ENCODE measurements at regions not wholly inside any gene's neighbourhood (a gene's known extent, or its start where the extent isn't known, plus 50 kb on each side); places are given as distances from the start of the nearest gene placed in this dataset.

DNA sequence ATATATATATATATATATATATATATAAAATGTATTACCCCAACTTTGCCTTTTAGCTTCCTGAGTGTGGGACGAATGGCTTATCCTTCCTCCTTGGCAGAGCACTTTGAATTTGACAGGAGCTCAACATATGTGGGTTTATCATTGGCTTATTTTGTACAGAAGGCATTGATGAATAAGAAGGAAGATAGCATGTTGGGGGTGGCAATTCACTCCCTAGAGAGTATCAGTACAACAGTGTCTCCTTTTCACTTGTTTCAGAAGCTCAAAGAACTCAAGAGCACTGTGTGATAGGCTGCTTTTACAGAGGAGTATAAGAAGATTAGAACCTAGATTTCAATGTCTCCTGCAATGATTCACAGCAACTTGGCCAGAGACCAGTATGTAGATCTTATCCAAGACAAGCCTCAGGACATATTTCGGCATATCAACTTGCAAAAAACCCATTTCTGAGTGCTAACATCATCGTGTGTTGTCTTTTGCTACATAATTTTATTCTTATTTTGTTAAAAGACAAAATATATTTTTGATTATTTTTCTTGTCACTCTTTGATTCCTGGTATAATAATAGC is 345.8 kb downstream of the SOCS6 start:
- FAIRE-seq (no peak), DNase-seq (ENCODE audit: low read depth) (no peak)
- H3K27me3 ChIP-seq (ENCODE audit: control insufficient read depth, insufficient read depth, low read length), result no peaks in the 10 kb centered on the region
- no peak overlapping the region for H3K4me3 ChIP-seq (ENCODE audit: low read depth, low read length)
- no peak for TF ChIP-seq CTCF (IDR thresholded peaks at IDR 0.05; ENCODE audit: insufficient read depth, low read length, severe bottlenecking)
- no peaks in the 10 kb centered on the region for H3K36me3 ChIP-seq (ENCODE audit: control insufficient read depth, insufficient read depth, low read length)

- H3K4me3 ChIP-seq (ENCODE audit: low read depth, low read length), result no peak overlapping the region
- no peaks in the 10 kb centered on the region for H3K27me3 ChIP-seq (ENCODE audit: control insufficient read depth, insufficient read depth, low read length)
- TF ChIP-seq CTCF (IDR thresholded peaks at IDR 0.05; ENCODE audit: insufficient read depth, low read length, severe bottlenecking), result no peak
- DNase-seq (ENCODE audit: low read depth) (no peak), FAIRE-seq (no peak)
- H3K36me3 ChIP-seq (ENCODE audit: control insufficient read depth, insufficient read depth, low read length), result no peaks in the 10 kb centered on the region
Observed at GRCh38 chr18:70627182-70627802, 338.4 kb downstream of the SOCS6 start.

DNA sequence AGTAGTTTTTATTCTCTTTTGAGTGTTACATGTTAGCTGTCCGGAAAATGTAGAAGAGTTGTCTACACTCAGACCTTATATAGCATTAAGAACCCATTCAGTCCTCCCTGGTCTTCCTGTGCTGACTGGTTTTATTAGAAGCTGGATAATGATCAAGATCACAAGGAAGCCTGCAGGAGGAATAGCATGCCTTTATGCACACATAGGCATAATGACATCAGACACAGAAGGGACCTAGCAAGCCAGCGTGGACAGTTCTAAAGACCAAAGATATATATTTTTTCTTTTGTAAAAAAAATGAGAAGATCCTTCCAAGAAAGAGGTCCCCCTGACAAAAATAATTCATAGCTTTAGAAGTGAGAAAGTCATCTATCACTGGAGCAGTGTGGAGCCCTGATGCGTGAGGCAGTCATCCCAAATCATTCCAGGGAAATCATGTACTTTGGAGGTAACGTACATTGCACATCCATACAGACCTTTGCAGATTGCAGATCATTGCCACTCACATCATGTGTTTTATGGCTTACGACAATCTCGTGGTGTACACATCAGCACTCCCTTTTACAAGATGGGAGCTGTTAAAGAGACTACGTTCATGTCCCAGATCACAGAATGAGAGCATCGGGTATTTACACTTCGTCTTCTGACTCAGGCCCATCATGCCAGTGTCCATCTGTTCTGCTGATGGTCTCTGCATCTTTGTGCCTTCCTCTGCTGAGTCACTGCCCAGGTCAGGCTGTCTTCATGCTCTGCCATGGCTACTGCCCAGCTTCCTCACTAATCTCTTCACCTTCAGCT is 334.0 kb downstream of the SOCS6 start:
- no peak for TF ChIP-seq CTCF (IDR thresholded peaks at IDR 0.05; ENCODE audit: insufficient read depth, low read length, severe bottlenecking)
- no peaks in the 10 kb centered on the region for H3K36me3 ChIP-seq (ENCODE audit: control insufficient read depth, insufficient read depth, low read length)
- DNase-seq (ENCODE audit: low read depth) (no peak), FAIRE-seq (no peak)
- no peak overlapping the region for H3K4me3 ChIP-seq (ENCODE audit: low read depth, low read length)
- H3K27me3 ChIP-seq (ENCODE audit: control insufficient read depth, insufficient read depth, low read length), result no peaks in the 10 kb centered on the region

GRCh38 chr18:70621710-70622109 is 332.9 kb downstream of the SOCS6 start:
- Histone ChIP-seq H3K27me3 (ENCODE audit: control insufficient read depth, insufficient read depth, low read length) (no peaks in the 10 kb centered on the region), H3K4me3 (ENCODE audit: low read depth, low read length) (no peak overlapping the region), H3K36me3 (ENCODE audit: control insufficient read depth, insufficient read depth, low read length) (no peaks in the 10 kb centered on the region)
- DNase-seq (ENCODE audit: low read depth) (no peak), FAIRE-seq (no peak)
- no peak for TF ChIP-seq CTCF (IDR thresholded peaks at IDR 0.05; ENCODE audit: insufficient read depth, low read length, severe bottlenecking)

- Histone ChIP-seq H3K27me3 (ENCODE audit: control insufficient read depth, insufficient read depth, low read length) (no peaks in the 10 kb centered on the region), H3K36me3 (ENCODE audit: control insufficient read depth, insufficient read depth, low read length) (no peaks in the 10 kb centered on the region), H3K4me3 (ENCODE audit: low read depth, low read length) (no peak overlapping the region)
- DNase-seq (ENCODE audit: low read depth) (no peak), FAIRE-seq (no peak)
- TF ChIP-seq CTCF (IDR thresholded peaks at IDR 0.05; ENCODE audit: insufficient read depth, low read length, severe bottlenecking), result no peak
Observed at GRCh38 chr18:70620837-70621612, 332.2 kb downstream of the SOCS6 start.
